RWPE2 (cell line): ENCODE measurements at regions not wholly inside any gene's neighbourhood (a gene's known extent, or its start where the extent isn't known, plus 50 kb on each side); places are given as distances from the start of the nearest gene placed in this dataset.

Experiments used
- ATAC-seq: fragments of 200-7000 bp; cut with Tn5 transposase; 3 replicates; pipeline ENCODE4 v1.9.1; 2021; ENCODE audit warnings: low read depth
- DNase-seq: peaks from one replicate; pipeline ENCODE4 v3.0.0-alpha.2; 2020; ENCODE audit warnings: low spot score
- H3K27ac ChIP-seq: fragments of 450-650 bp; 2 replicates; pipeline ENCODE4 v1.5.1; 2017; ENCODE audit warnings: mild to moderate bottlenecking; ENCODE audit not compliant: poor library complexity, severe bottlenecking
- H3K27me3 ChIP-seq: fragments of 250-450 bp; sonication (Bioruptor Pico); 2 replicates; pipeline ENCODE4 v1.5.1; 2021; ENCODE audit warnings: mild to moderate bottlenecking, moderate library complexity; ENCODE audit not compliant: insufficient read depth, poor library complexity, severe bottlenecking
- H3K36me3 ChIP-seq: fragments of 250-450 bp; sonication (Bioruptor Pico); 2 replicates; pipeline ENCODE4 v1.5.1; 2020; ENCODE audit warnings: low read depth, mild to moderate bottlenecking, moderate library complexity
- H3K4me1 ChIP-seq: fragments of 250-450 bp; sonication (Bioruptor Pico); 2 replicates; pipeline ENCODE4 v1.5.1; 2021; ENCODE audit warnings: mild to moderate bottlenecking, moderate library complexity; ENCODE audit not compliant: insufficient read depth, poor library complexity, severe bottlenecking
- H3K4me3 ChIP-seq: fragments of 250-450 bp; sonication (Bioruptor Pico); 2 replicates; pipeline ENCODE4 v1.5.1; 2021; ENCODE audit warnings: mild to moderate bottlenecking, moderate library complexity; ENCODE audit not compliant: severe bottlenecking
- H3K9me3 ChIP-seq: fragments of 250-450 bp; sonication (Bioruptor Pico); 2 replicates; pipeline ENCODE4 v1.5.1; 2021; ENCODE audit warnings: mild to moderate bottlenecking, moderate library complexity; ENCODE audit not compliant: severe bottlenecking
- TF ChIP-seq, protein P1 (sequence below): fragments of 450-650 bp; IDR thresholded peaks from one replicate; pipeline ENCODE4 v1.5.1; 2017; ENCODE audit warnings: mild to moderate bottlenecking, moderate library complexity; ENCODE audit not compliant: poor library complexity, severe bottlenecking

DNA sequence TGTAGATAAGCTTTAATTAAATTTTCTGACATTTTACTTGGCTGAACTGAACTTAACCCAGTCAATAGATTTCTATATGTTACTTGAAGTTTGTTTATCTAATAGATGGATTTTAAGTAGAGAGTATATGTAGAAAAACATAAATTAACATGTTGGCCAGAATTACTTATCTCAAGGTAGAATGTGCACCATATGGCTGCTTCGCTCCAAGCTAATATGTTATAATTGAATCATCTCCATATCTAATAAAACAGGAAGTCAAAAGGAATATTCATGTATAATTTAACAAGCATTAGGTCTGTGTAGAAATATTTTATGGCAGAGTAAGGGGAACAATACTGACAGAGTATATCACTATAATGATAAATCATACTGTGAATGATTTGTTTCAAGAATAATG, 650.7 kb upstream of the ALCAM start:
- H3K36me3 ChIP-seq = no peaks in the 10 kb centered on the region
- no peak for ATAC-seq
- no peaks in the 10 kb centered on the region for H3K27me3 ChIP-seq
- H3K9me3 ChIP-seq = no peaks in the 10 kb centered on the region
- no peak for DNase-seq
- H3K4me3 ChIP-seq = no peak overlapping the region
- no peaks in the 10 kb centered on the region for H3K4me1 ChIP-seq
- TF ChIP-seq, protein P1, sequence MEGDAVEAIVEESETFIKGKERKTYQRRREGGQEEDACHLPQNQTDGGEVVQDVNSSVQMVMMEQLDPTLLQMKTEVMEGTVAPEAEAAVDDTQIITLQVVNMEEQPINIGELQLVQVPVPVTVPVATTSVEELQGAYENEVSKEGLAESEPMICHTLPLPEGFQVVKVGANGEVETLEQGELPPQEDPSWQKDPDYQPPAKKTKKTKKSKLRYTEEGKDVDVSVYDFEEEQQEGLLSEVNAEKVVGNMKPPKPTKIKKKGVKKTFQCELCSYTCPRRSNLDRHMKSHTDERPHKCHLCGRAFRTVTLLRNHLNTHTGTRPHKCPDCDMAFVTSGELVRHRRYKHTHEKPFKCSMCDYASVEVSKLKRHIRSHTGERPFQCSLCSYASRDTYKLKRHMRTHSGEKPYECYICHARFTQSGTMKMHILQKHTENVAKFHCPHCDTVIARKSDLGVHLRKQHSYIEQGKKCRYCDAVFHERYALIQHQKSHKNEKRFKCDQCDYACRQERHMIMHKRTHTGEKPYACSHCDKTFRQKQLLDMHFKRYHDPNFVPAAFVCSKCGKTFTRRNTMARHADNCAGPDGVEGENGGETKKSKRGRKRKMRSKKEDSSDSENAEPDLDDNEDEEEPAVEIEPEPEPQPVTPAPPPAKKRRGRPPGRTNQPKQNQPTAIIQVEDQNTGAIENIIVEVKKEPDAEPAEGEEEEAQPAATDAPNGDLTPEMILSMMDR = no peak
- no peak overlapping the region for H3K27ac ChIP-seq

DNA sequence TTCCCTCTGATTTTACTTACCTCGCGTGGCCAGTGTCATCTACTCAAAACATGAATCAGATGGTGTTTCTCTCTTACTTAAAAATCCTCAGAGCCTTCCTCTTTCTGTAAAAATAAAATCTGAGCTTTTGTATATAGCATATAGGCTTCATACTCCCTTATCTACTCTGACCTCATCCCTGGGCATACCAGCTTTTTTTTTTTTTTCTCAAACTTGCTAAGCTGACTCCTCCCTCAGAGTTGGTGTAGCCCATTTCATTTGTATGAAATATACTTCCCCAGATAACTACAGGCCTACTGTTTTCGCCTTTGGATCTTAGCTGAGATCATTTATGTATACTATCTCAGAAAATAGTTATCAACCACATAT, 648.9 kb upstream of the ALCAM start:
- no peaks in the 10 kb centered on the region for H3K36me3 ChIP-seq
- no peak overlapping the region for H3K27ac ChIP-seq
- ATAC-seq = no peak
- no peaks in the 10 kb centered on the region for H3K9me3 ChIP-seq
- TF ChIP-seq, protein P1 = no peak
- H3K4me1 ChIP-seq = no peaks in the 10 kb centered on the region
- H3K27me3 ChIP-seq = no peaks in the 10 kb centered on the region
- DNase-seq = no peak
- no peak overlapping the region for H3K4me3 ChIP-seq

DNA sequence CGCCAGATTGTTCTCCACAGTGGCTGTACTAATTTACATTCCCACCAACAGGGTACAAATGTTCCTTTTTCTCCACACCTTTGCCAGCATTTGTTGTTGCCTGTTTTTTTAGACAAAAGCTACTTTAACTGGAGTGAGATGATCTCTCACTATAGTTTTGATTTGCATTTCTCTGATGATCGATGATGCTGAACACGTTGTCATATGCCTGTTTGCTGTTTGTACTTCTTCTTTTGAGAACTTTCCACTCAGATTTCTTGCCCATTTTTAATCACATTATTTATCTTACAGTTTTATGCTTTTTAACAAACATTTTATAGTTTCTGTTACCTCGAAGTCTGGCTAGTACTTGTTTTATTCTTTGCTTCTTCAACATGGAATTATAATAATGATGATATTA, 643.7 kb upstream of the ALCAM start:
- Histone ChIP-seq H3K36me3 (no peaks in the 10 kb centered on the region), H3K27me3 (no peaks in the 10 kb centered on the region), H3K4me1 (no peaks in the 10 kb centered on the region), H3K27ac (no peak overlapping the region), H3K9me3 (no peaks in the 10 kb centered on the region), H3K4me3 (no peak overlapping the region)
- no peak for ATAC-seq
- TF ChIP-seq, protein P1 = no peak
- DNase-seq = no peak

DNA sequence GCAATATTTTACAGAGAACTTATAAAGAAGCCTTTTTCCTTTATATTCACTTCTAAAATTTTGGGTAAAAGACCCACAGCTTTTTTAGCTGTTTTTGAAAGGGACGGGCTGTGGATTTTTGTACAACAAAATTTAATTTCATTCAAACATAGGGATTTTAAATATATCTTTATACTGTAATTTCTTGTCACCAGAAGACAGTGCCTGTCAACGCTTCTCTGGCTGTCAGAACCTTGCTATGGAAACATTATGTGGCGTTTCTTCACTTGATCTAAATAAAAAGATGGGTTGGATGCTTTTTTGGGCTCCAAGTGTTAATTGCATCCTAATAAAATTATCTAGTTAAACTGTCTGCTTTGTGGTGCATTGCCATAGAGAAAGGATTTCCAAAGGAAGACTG, 635.6 kb upstream of the ALCAM start:
- Histone ChIP-seq H3K4me3 (no peak overlapping the region), H3K36me3 (no peaks in the 10 kb centered on the region), H3K4me1 (no peaks in the 10 kb centered on the region), H3K9me3 (no peaks in the 10 kb centered on the region), H3K27ac (no peak overlapping the region), H3K27me3 (no peaks in the 10 kb centered on the region)
- ATAC-seq = no peak
- TF ChIP-seq, protein P1 = no peak
- DNase-seq = no peak

DNA sequence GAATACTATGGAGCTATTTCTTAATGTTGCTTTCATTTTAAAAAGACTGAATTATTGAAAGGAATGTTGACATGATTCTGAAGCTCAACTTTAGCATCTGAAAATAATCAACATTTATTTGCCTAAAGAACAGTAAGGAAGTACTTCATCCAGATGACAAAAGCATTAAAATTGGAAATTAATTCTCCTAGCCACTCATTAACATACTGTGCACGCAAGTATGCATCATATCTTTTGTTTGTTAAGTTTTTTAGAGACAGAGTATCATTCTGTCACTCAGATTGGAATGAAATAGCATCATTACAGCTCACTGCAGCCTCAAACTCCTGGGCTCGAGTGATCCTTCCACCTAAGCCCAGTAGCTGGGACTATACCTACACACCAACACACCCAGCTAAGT, 632.1 kb upstream of the ALCAM start:
- Histone ChIP-seq H3K36me3 (no peaks in the 10 kb centered on the region), H3K9me3 (no peaks in the 10 kb centered on the region), H3K27me3 (no peaks in the 10 kb centered on the region), H3K27ac (no peak overlapping the region), H3K4me1 (no peaks in the 10 kb centered on the region), H3K4me3 (no peak overlapping the region)
- ATAC-seq (no peak), DNase-seq (no peak)
- TF ChIP-seq, protein P1 = no peak
